Parathyroid adenoma (tissue), 2 donors: ENCODE measurements at regions not wholly inside any gene's neighbourhood (a gene's known extent, or its start where the extent isn't known, plus 50 kb on each side); places are given as distances from the start of the nearest gene placed in this dataset.

Experiments
- H2AFZ ChIP-seq: fragments of 300-600 bp; sonication (generic); one replicate; pipeline ENCODE4 v1.7.0; 2017; ENCODE audit warnings: antibody characterized with exemption, mild to moderate bottlenecking
- H3K27ac ChIP-seq: fragments of 300-600 bp; sonication (generic); one replicate; pipeline ENCODE4 v1.7.0; 2017
- H3K27me3 ChIP-seq: fragments of 300-600 bp; sonication (generic); one replicate; pipeline ENCODE4 v1.7.0; 2017; ENCODE audit warnings: low read length; ENCODE audit not compliant: control insufficient read depth, insufficient read depth
- H3K36me3 ChIP-seq: fragments of 300-600 bp; sonication (generic); one replicate; pipeline ENCODE4 v1.7.0; 2017; ENCODE audit warnings: low read length; ENCODE audit not compliant: control insufficient read depth, insufficient read depth
- H3K4me1 ChIP-seq: fragments of 300-600 bp; sonication (generic); one replicate; pipeline ENCODE4 v1.7.0; 2017; ENCODE audit warnings: control low read depth
- H3K4me2 ChIP-seq: fragments of 300-600 bp; sonication (generic); one replicate; pipeline ENCODE4 v1.7.0; 2017; ENCODE audit warnings: low read length
- H3K4me3 ChIP-seq: fragments of 300-600 bp; sonication (generic); one replicate; pipeline ENCODE4 v1.7.0; 2017; ENCODE audit warnings: low read depth, low read length
- H3K79me2 ChIP-seq: fragments of 300-600 bp; sonication (generic); one replicate; pipeline ENCODE4 v1.7.0; 2017; ENCODE audit warnings: control low read depth
- H3K9ac ChIP-seq: fragments of 300-600 bp; sonication (generic); one replicate; pipeline ENCODE4 v1.7.0; 2017; ENCODE audit warnings: mild to moderate bottlenecking
- H3K9me3 ChIP-seq: fragments of 300-600 bp; sonication (generic); one replicate; pipeline ENCODE4 v1.7.0; 2017; ENCODE audit warnings: low read length; ENCODE audit not compliant: control insufficient read depth
- TF ChIP-seq, protein P1 (sequence below): fragments of 300-600 bp; sonication (generic); IDR thresholded peaks from one replicate; pipeline ENCODE4 v1.7.0; 2017; ENCODE audit warnings: antibody characterized with exemption, mild to moderate bottlenecking
- donor health status: primary hyperparathyroidism.

DNA sequence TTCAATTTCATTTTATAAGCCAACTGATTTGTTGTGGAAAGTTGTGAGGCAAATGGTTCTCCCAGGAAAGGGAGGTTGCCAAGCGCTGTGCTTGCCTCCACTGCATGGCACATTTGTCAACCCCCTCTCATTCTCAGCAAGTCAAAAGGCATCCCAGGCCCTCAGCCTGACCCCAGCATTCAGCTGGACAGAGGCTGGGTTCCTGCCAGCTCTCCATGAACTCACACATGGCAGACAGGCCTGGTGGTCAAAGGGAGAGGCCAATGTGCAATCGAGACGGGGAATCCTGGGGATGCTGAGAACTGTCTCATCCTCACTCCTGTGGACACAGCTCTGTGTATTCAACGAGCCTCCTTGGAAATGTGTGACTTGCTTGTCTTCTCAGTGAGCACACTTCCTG is 106.0 kb upstream of the CDH4 start:
- H3K4me1 ChIP-seq, result no peaks in the 10 kb centered on the region
- no peak overlapping the region for H2AFZ ChIP-seq
- no peak overlapping the region for H3K9ac ChIP-seq
- peaks cover 3% of the 10 kb centered on the region for H3K27me3 ChIP-seq
- H3K9me3 ChIP-seq, result no peaks in the 10 kb centered on the region
- H3K27ac ChIP-seq, result no peak overlapping the region
- no peak overlapping the region for H3K4me2 ChIP-seq
- no peaks in the 10 kb centered on the region for H3K79me2 ChIP-seq
- TF ChIP-seq, protein P1, sequence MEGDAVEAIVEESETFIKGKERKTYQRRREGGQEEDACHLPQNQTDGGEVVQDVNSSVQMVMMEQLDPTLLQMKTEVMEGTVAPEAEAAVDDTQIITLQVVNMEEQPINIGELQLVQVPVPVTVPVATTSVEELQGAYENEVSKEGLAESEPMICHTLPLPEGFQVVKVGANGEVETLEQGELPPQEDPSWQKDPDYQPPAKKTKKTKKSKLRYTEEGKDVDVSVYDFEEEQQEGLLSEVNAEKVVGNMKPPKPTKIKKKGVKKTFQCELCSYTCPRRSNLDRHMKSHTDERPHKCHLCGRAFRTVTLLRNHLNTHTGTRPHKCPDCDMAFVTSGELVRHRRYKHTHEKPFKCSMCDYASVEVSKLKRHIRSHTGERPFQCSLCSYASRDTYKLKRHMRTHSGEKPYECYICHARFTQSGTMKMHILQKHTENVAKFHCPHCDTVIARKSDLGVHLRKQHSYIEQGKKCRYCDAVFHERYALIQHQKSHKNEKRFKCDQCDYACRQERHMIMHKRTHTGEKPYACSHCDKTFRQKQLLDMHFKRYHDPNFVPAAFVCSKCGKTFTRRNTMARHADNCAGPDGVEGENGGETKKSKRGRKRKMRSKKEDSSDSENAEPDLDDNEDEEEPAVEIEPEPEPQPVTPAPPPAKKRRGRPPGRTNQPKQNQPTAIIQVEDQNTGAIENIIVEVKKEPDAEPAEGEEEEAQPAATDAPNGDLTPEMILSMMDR, result no peak
- no peaks in the 10 kb centered on the region for H3K36me3 ChIP-seq
- H3K4me3 ChIP-seq, result no peak overlapping the region

DNA sequence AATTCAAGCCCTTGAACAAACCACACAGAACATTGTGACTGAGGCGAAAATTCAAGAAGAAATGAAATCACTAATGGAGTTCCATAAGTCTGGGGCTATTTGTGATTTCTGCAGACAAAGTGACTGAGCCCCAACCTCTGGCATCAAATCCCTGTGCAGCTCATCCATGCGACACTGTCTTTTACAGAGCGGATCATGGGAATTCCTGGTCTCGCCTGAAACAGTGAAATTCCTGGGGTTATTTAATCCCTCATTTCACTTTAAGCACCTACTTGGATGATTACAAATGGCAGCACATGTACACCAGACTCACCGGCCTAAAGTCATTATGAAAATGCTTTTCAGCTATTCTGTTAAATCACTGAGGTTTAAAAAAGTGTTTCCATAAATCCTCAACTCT is 102.4 kb upstream of the CDH4 start:
- TF ChIP-seq, protein P1, result no peak
- H3K4me1 ChIP-seq, result no peaks in the 10 kb centered on the region
- H2AFZ ChIP-seq, result no peak overlapping the region
- no peak overlapping the region for H3K4me3 ChIP-seq
- H3K27ac ChIP-seq, result no peak overlapping the region
- no peaks in the 10 kb centered on the region for H3K9me3 ChIP-seq
- no peaks in the 10 kb centered on the region for H3K36me3 ChIP-seq
- H3K79me2 ChIP-seq, result no peaks in the 10 kb centered on the region
- H3K9ac ChIP-seq, result no peak overlapping the region
- no peak overlapping the region for H3K4me2 ChIP-seq
- H3K27me3 ChIP-seq, result peaks cover 3% of the 10 kb centered on the region

DNA sequence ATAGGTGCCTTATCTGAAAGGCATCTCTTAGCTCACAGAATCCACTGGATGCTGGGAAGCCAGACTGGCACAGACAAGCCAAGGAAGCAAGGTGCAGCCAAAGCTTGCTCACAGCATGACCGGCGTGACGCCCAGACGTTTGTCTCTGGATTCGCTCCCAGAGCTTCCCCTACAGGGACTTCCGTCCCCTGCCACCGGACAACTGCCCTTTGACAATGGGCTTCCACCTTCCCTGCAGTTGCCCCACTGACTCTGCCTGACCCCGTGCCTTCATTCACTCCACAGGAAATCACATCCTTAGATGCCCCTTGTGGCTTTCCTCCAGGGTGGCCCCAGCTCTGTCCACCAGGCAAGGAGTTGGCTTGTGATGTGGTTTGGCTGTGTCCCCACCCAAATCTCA is 94.8 kb upstream of the CDH4 start:
- TF ChIP-seq, protein P1, result no peak
- Histone ChIP-seq H3K9ac (no peak overlapping the region), H3K27ac (no peak overlapping the region), H3K27me3 (no peaks in the 10 kb centered on the region), H3K4me1 (no peaks in the 10 kb centered on the region), H3K79me2 (no peaks in the 10 kb centered on the region), H3K36me3 (no peaks in the 10 kb centered on the region), H3K4me2 (no peak overlapping the region), H2AFZ (no peak overlapping the region), H3K4me3 (no peak overlapping the region), H3K9me3 (no peaks in the 10 kb centered on the region)

DNA sequence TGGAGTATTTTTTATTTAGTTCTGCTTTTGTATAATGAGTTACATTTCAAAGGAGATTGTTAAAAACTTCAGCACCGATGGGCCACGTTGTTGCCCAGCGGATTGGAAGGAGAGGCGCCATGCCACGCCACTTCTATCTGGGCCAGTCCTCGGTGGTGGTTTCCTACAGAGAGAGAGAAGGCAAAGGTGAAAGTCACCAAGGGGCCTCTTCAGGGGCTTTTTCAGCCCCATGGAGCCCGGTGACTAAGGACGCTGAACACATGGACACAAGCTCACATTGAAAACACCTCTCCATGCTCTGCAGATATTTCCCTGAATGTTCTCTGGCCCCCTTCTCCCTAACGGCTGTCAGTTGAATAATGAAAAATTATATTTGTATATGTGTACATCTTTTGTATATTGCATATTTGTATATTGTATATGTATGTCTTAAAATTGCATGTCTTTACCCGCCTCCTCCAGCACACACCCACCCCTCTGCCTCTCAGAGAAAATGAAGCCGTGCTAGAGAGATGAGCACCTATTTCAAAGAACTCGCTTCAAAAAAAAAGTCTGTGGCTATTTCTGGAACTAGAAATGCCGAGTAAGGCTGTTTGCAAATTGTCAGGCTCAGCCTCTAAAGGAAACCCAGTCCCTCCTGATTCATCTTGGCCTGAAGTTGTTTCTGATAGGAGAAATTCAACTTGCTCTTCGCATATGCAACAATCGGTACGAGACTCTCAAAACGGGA is 91.9 kb upstream of the CDH4 start:
- no peak overlapping the region for H3K9ac ChIP-seq
- H3K4me2 ChIP-seq, result no peak overlapping the region
- H3K9me3 ChIP-seq, result no peaks in the 10 kb centered on the region
- H3K4me1 ChIP-seq, result no peaks in the 10 kb centered on the region
- TF ChIP-seq, protein P1, result no peak
- H2AFZ ChIP-seq, result no peak overlapping the region
- H3K27ac ChIP-seq, result no peak overlapping the region
- no peaks in the 10 kb centered on the region for H3K79me2 ChIP-seq
- H3K36me3 ChIP-seq, result no peaks in the 10 kb centered on the region
- H3K4me3 ChIP-seq, result no peak overlapping the region
- no peaks in the 10 kb centered on the region for H3K27me3 ChIP-seq
